HS-27A (cell line): ENCODE measurements at regions not wholly inside any gene's neighbourhood (a gene's known extent, or its start where the extent isn't known, plus 50 kb on each side); places are given as distances from the start of the nearest gene placed in this dataset.
A peak's percentile ranks its signal among the peaks of the same experiment; 100 is the strongest.

ENCODE experiments used
- DNase-seq: peaks from one replicate; pipeline ENCODE4 v3.0.0-alpha.2; 2012; ENCODE audit warnings: low read depth, missing footprints

DNA sequence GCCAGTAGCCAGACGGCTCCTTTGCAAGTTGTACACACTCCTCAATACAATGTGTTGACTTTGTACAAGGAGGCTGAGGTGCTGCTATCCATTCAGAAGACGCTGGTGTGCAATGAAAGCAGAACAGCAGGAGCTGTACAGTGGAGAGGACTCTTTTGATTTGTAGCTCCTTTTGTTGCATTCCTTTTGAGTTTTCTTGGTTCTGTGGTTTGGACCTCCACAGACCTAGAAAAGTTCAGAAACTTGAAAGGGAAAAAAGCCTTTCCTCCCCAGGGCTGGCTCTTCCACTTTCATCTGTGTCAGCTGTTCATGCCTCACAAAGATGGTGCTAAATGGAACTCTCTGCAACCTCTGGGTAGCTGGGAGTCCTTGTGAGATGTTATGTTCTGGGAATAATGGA lies 117.4 kb downstream of the MAT2B start:
- DNase-seq: no peak

DNA sequence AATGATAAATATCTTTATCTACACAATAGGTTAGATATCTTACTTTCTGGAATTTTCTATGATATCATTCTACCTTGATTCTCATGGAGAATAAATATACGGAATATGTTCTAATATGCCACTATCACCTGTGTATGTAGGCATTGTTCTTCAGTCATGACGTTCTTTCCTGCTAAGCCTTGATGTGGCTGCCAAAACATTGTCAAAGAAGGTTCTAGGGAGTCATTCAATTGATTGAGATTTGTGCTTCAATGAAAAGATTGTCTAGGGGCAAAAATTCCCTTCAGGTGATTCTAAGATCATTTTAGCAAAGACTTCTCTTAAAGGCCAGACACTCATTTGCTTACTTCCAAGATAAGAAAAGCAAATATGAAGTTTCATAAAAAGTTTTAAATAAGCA lies 118.1 kb downstream of the MAT2B start:
- DNase-seq: no peak

DNA sequence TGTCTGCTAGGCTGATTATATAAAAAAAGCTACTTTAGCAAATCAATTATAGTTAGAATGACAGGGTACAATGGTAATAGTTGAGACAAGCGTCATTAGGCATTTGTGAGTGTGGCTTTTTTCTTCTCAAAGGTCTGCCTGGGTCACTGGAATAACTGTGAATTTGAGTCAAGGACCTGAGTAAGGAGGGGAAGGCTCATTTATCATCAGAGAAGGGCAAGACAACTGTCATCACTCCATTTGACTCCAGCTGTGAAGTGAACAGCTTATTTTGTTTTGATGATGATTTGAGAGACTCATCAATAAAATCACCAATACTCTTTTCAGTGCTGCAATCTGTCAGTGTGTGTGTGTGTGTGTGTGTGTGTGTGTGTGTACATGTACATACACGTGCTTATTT lies 118.6 kb downstream of the MAT2B start:
- DNase-seq: no peak

GRCh38 chr5:163624431-163624830 lies 119.0 kb downstream of the MAT2B start:
- DNase-seq: no peak

DNA sequence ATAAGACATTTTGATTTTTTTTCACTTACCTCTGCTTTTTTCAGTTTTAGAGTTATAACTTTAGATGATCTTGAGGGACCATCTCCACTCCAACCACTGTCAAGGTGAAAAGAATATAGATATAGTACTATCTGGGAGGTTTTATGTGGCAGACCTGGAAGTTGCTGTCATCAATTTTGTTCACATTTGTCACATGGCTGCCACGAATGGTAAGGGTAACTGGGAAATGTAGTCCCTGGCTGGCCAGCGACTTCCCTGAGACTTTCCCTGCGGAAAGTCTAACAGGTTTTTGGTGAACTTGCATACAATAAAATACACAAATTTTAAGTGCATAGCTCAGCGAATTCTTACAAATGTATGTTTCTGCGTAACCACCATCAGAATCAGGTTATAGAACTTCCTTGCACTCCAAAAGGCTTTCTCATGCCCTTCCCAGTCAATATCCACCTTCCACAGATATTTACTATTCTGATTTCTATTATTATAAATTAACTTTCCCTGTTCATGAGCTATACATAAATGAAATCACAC lies 121.5 kb downstream of the MAT2B start:
- no peak for DNase-seq

DNA sequence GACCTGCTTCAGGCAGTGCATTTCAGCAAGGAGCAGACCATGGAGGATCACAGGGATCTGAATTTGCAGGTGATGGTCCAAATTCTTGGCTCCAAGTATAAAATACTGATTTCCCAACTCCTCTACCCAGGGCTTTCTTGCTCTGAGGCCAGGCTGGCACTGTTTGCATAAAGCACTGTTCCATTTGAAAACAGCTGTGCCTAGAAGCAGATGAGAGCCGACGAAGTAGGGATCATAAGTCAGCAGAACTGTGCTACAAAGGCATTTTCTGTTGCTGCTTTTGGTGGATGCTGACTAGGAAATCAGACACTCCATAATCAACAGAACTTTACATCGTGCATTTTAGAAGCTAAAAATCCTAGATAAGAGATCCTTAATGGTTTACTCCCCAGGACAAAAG lies 126.4 kb downstream of the MAT2B start:
- DNase-seq: no peak

DNA sequence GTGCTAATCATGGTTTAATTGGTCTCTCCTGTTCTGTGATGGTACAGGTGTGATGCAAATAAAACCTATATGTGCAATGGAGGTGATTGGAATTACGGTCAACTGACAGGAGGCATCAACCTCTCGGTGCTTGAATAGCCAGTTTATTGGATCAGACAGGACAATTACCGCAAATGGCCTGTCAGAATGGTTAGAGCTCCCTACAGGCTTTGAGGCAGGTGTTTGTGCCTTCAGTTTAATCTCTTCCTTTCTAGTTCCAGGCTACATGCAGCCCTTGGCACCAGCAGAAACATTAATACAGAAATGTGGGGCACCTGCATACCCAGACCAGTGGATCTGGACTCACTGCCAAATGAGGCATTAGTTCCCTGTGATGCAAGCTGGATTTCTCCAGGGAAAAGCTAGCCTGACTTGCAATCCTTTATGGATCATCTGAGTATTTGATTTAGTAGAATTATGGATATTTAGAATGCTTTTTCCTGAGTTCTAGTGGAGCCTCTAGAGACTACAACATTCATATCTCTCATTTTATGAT lies 128.6 kb downstream of the MAT2B start:
- DNase-seq: no peak

DNA sequence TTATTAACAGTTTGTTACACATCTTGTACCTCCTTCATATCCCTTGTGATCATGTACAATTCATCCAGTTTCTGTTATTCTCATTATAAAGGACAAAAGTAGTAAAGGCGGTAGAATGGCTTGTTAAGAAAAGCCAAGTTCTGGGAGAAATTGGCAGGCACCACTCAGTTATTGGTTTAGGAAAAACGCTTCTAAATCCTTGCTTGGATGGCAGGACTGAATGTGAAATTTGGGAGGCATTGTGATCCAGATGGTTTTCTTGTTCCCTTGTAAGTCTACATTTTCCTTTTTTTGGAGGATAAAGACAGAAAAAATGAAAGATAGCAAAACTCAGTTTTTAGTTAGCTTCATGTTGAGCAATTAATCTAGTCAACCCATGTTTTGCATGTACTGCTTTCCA lies 130.2 kb downstream of the MAT2B start:
- DNase-seq: no peak

- no peak for DNase-seq
Measured at GRCh38 chr5:163642904-163643303, 137.5 kb downstream of the MAT2B start.

- DNase-seq: no peak
Measured at GRCh38 chr5:163645421-163646416, 140.3 kb downstream of the MAT2B start.

DNA sequence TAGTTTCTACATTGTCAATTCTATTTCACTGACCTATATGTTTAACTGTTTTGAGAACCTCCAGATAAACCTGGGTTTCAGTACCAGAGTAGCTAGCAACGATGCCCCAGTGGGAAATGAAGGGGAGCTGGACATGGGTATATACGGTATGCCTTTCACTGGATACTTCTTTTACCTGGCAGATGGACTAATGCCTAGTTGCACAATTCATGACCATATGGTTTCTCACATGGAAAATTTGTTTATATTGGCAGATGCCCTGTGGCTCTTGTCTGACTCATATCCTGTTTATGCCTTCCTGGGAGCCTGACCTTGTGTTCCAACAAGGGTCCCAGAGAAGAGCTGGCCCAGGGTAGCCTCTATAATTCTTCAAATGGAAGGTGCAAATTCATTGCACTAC lies 144.1 kb downstream of the MAT2B start:
- peak; percentile 4 for DNase-seq

- no peak for DNase-seq
Measured at GRCh38 chr5:163653526-163653925, 148.1 kb downstream of the MAT2B start.

DNA sequence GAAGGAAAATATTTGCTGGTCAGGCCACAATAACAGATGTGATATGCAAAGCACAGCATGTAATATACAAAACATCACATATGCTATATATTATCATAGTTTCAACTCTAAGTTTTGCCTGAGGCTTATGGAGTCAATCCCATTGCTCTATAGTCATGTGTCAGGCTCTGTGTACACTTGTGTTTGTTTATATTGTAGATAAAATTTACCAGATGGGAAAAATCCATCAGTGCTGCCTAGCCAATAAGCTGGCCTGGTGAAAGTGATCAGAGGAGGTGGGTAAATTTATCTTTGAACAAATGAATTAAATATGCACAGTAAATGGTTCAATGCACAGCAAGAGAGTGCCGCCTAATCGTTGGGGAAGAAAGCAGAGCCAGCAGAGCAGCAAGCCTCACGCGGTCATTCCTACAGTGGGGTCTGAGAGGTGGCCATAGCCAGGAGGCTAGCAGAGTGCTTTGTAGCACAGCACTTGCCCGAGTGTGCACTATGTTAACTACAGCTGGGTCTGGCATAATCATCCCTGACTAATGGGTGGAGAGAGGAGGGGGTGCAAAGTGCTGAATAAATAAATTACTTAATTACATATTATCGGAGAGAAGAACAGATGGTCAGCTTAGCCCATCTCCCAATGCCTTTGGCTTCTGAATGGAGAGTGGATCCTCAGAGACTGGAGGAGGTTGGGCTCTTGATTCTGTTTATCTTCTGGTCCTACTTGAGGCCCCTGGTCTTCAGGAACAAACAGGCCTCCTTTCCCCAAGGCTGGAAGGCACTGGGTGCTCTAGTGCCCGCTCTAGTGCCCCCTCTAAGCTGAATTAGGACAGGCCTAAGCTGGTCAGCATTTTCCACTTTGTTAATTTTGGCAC lies 153.5 kb downstream of the MAT2B start:
- no peak for DNase-seq

DNA sequence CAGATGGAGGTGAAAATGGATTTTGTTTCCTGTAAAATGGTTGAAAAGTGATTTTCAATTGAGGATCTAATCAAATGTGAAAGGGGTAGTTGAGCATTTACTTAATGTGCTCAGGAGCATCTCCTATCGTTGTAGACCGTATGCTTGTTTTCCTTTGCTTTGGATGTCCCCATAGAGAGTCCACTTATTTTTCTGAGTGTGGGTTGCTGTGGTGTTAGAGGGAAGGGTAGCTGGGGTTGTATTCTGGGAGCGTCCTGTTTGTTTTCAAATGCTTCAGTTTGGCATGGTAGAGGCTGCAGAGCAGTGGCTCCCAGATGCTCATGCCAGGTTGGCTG lies 154.1 kb downstream of the MAT2B start:
- DNase-seq: no peak

DNA sequence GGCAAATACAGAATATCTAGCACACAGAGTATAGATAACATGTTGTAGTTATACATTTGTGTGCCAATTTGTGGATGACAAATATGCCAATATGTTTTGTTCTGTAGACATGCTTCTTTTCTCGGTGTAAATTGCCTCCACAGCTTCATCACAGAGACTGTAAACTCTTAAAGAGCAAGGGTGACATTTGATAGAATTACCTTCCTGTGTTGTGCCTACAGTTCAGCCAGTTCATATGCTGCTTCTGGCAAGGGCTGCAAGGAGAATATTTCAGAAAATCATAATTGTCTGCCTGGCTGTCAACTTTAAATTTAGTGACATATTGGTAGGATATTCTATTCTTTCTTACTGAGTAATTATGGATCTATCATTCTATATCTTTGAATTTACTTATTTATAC lies 155.1 kb downstream of the MAT2B start:
- no peak for DNase-seq

- DNase-seq: no peak
Measured at GRCh38 chr5:163661360-163661759, 155.9 kb downstream of the MAT2B start.

DNA sequence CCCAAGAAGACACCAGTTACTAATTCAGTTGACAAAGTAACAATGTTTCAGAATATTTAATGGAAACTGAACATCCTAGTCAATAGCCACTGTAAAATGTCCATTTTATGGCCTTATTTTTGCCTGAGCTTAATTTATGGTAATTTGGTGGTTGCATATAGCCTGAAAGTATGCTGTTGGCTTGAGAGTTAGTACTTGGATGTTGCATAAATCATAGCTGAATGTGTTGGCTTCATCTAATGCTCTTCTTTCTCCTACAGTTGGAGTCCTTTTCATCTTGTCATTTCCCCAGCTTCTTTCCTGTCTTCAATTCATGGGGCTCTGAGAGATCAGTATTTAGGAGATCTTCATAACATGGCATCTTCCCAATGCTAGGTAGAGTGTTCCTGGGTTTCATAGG lies 164.6 kb downstream of the MAT2B start:
- no peak for DNase-seq

DNA sequence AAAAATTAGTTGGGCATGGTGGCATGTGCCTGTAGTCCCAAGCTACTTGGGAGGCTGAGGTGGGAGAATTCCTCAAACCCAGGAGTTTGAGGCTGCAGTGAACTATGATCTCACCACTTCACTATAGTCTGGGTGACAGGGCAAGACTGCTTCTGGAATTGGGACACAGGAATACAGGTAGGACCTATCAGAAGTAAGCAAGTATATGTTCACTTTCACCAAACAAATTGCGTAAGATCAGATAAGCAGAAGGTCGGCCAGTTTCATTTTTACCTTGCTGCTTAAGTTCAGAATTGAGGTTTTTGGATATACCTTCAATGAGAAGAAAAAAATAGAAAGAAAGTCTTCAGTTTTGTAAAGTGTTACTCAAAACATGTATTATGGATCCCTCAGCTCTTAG lies 171.7 kb downstream of the MAT2B start:
- no peak for DNase-seq

GRCh38 chr5:163682234-163682633 lies 176.8 kb downstream of the MAT2B start:
- no peak for DNase-seq

GRCh38 chr5:163687414-163687813 lies 182.0 kb downstream of the MAT2B start:
- no peak for DNase-seq

DNA sequence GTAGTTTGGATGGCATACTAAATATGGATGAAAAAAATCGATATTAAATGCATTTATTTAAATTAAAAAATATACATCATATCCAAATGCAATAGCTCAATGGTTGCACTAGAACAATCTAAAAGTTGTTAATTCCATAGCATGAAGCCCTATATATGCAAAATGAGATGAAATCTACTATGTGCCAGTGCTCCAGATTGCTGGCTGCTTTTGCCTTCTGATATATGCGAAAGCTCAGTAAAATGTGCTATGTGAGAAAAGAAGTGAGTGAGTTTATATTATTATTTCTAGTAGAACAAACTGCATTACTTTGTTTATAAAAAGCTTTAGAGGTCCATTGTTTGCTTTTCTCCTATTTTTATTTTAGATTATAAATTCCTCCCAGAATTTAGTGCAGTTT lies 186.7 kb downstream of the MAT2B start:
- no peak for DNase-seq

DNA sequence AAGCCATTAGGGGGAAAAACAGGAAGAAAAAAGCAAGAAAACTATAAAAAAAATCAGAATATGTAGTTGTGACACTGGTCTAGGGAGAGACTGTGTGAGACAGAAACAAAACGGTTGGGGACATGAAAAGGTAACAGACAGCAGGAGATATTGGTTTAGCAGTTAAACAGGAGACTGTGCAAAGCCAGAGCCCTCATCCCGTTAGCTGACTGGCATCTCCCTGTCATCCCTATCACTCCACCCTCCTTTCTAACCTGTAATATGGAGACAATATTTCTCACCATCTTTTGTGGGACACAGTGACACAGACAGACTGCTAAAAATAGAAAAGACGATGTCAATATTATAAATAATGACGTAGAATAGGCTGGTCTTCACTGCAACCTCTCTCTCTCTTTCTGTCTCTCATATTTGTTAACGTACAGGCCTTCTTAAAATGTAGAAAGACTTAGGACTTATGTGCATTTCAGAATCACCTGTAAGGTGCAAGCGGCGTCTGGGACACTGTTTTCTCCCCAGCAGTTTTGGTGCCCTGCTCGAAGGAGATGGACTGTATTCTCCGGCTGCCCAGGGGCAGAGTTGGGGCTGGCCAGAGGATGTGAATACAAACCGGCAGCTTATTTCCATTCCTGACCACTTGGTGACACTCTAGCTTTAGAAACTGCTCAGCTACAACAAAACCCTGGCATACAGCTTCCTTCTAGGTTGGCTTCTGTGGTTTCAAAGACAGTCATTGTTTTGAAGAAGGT lies 190.6 kb downstream of the MAT2B start:
- DNase-seq: no peak
